Mucosa of gallbladder (tissue), 1 donor: ENCODE measurements at regions not wholly inside any gene's neighbourhood (a gene's known extent, or its start where the extent isn't known, plus 50 kb on each side); places are given as distances from the start of the nearest gene placed in this dataset.

Experiments
- DNase-seq: peaks from one replicate; pipeline ENCODE4 v3.0.0-alpha.2; 2020; ENCODE audit warnings: low spot score
- donor health status: DM: no; HTN: no; CAD: no.

- DNase-seq, result no peak
Observed at GRCh38 chr3:72259755-72260587, 475.0 kb upstream of the PROK2 start.

GRCh38 chr3:72258361-72259141 is 473.6 kb upstream of the PROK2 start:
- no peak for DNase-seq

GRCh38 chr3:72257738-72258137 is 472.8 kb upstream of the PROK2 start:
- DNase-seq, result no peak

GRCh38 chr3:72257203-72257602 is 472.3 kb upstream of the PROK2 start:
- no peak for DNase-seq

- DNase-seq, result no peak
Observed at GRCh38 chr3:72256716-72257115, 471.8 kb upstream of the PROK2 start.

GRCh38 chr3:72255791-72256559 is 471.0 kb upstream of the PROK2 start:
- DNase-seq, result peak; percentile 66

GRCh38 chr3:72255191-72255590 is 470.2 kb upstream of the PROK2 start:
- DNase-seq, result no peak

- no peak for DNase-seq
Observed at GRCh38 chr3:72254483-72254882, 469.5 kb upstream of the PROK2 start.

GRCh38 chr3:72250725-72251124 is 465.8 kb upstream of the PROK2 start:
- no peak for DNase-seq

GRCh38 chr3:72248869-72249268 is 463.9 kb upstream of the PROK2 start:
- DNase-seq, result no peak

GRCh38 chr3:72248389-72248761 is 463.4 kb upstream of the PROK2 start:
- DNase-seq, result no peak

GRCh38 chr3:72247645-72248388 is 462.9 kb upstream of the PROK2 start:
- DNase-seq, result no peak

GRCh38 chr3:72247126-72247525 is 462.2 kb upstream of the PROK2 start:
- DNase-seq, result no peak

- no peak for DNase-seq
Observed at GRCh38 chr3:72246685-72247084, 461.7 kb upstream of the PROK2 start.

GRCh38 chr3:72245183-72245811 is 460.3 kb upstream of the PROK2 start:
- peak; percentile 41 for DNase-seq

GRCh38 chr3:72244396-72244795 is 459.4 kb upstream of the PROK2 start:
- DNase-seq, result no peak

- no peak for DNase-seq
Observed at GRCh38 chr3:72242326-72242725, 457.4 kb upstream of the PROK2 start.

- no peak for DNase-seq
Observed at GRCh38 chr3:72241525-72241924, 456.6 kb upstream of the PROK2 start.

- DNase-seq, result no peak
Observed at GRCh38 chr3:72240531-72240930, 455.6 kb upstream of the PROK2 start.

GRCh38 chr3:72238801-72239200 is 453.9 kb upstream of the PROK2 start:
- DNase-seq, result no peak

GRCh38 chr3:72238010-72238691 is 453.2 kb upstream of the PROK2 start:
- DNase-seq, result no peak
